Small intestine (tissue), 7 donors: ENCODE measurements at regions not wholly inside any gene's neighbourhood (a gene's known extent, or its start where the extent isn't known, plus 50 kb on each side); places are given as distances from the start of the nearest gene placed in this dataset.

Experiments
- DNase-seq, 2 donors: peaks; one replicate each; pipeline versions ENCODE4 v3.0.0 to v3.0.0-alpha.2; 2013
- FAIRE-seq: peaks from 2 replicates; lab custom pipeline; 2012; peaks lifted over from hg19 to GRCh38; lab: Jason Lieb, UNC
- H3K27ac ChIP-seq, 3 donors: one replicate each; pipeline ENCODE4 v1.5.1; 2013; ENCODE audit warnings: low read length in 2 of 3, mild to moderate bottlenecking in 2 of 3, control low read depth in 1 of 3, inconsistent platforms in 1 of 3, low read depth in 1 of 3, moderate library complexity in 1 of 3
- H3K27me3 ChIP-seq, 3 donors: one replicate each; pipeline ENCODE4 v1.6.1; 2013; ENCODE audit warnings: low read length in 3 of 3, inconsistent platforms in 1 of 3; ENCODE audit not compliant: control insufficient read depth in 3 of 3, insufficient read depth in 3 of 3
- H3K36me3 ChIP-seq, 3 donors: one replicate each; pipeline ENCODE4 v1.6.1; 2013; ENCODE audit warnings: low read length in 3 of 3, inconsistent platforms in 1 of 3, low read depth in 1 of 3, mild to moderate bottlenecking in 1 of 3, moderate library complexity in 1 of 3; ENCODE audit not compliant: control insufficient read depth in 3 of 3, insufficient read depth in 2 of 3
- H3K4me1 ChIP-seq, 3 donors: one replicate each; pipeline ENCODE4 v1.6.1; 2013; ENCODE audit warnings: low read length in 2 of 3, inconsistent platforms in 1 of 3, low read depth in 1 of 3, mild to moderate bottlenecking in 1 of 3, moderate library complexity in 1 of 3; ENCODE audit not compliant: control insufficient read depth in 3 of 3, insufficient read depth in 2 of 3
- H3K4me3 ChIP-seq, 3 donors: one replicate each; pipeline ENCODE4 v1.5.1; 2013; ENCODE audit warnings: low read length in 3 of 3, control low read depth in 1 of 3, inconsistent platforms in 1 of 3, low read depth in 1 of 3, mild to moderate bottlenecking in 1 of 3, moderate library complexity in 1 of 3
- H3K9me3 ChIP-seq, 2 donors: one replicate each; pipeline ENCODE4 v1.6.1; 2013; ENCODE audit warnings: low read depth in 1 of 2, low read length in 1 of 2; ENCODE audit not compliant: control insufficient read depth in 2 of 2, insufficient read depth in 1 of 2
- WGBS, 3 donors: extraction: QIAGEN DNeasy Blood & Tissue Kit; methylation state at CpG; one replicate each; pipeline ENCODE4 v1.1.7; 2013; 5-methylcytosine and 5-hydroxymethylcytosine counted together
- donor health status: healthy with polysubstance abuse.
- donor health status: control.
- donor health status: control.
- donor health status: Bipolar disorder and iron deficiency.
- donor health status: healthy.

DNA sequence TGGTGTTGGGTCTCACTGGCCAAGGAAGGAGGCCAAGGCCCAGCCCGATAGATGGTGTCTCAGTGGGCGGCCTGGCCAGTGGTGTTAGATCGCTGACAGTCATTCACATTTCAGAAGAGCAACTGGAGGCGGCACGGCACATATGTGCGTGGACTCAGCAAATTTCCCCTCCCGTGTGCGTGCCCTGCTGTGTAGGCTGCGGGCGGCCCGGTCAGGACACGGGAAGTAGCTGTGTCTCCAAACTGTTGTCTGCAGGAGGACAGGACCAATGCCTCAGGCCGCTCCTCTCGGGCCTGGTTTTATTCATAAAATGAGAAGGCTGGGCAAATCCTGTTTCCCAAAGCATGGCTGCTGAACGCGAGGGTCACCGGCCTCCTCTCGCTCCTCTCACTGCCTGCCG, 711.7 kb downstream of the BRD1 start:
- Histone ChIP-seq H3K27ac (no peak overlapping the region), H3K4me3 (no peak overlapping the region), H3K4me1 (no peaks in the 10 kb centered on the region), H3K27me3 (peaks cover 0 to 2% (median 0%) of the 10 kb centered on the region in 3 donors), H3K9me3 (no peaks in the 10 kb centered on the region), H3K36me3 (no peaks in the 10 kb centered on the region)
- FAIRE-seq: no peak
- 92 to 93% (median 92%) methylated on average over 19 of the region's 19 CpGs for WGBS, 3 donors
- no peak for DNase-seq

DNA sequence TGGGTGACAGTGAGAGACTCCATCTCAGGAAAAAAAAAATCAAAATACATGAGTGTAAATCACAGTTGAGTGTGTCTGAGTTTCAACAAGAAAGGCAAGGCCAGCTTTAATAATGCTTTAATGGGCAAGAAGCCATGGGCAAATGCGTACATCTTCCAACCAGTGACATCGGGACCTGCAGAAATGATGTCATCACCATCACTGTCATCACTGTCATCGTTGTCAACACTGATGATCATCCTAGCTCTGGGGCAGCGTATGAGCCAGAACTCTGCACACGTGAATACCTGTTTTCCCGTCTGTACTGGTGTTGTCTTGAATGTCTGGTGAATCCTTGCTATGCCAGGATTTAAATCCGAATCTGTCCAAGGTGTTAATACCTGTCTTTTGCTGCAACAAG, 712.5 kb downstream of the BRD1 start:
- DNase-seq (no peak), FAIRE-seq (no peak)

GRCh38 chr22:49113758-49114157, 713.9 kb downstream of the BRD1 start:
- no peaks in the 10 kb centered on the region for H3K9me3 ChIP-seq
- H3K4me3 ChIP-seq: no peak overlapping the region
- peaks cover 0 to 2% (median 0%) of the 10 kb centered on the region in 3 donors for H3K27me3 ChIP-seq
- H3K4me1 ChIP-seq: no peaks in the 10 kb centered on the region
- H3K36me3 ChIP-seq: no peaks in the 10 kb centered on the region
- no peak for FAIRE-seq
- H3K27ac ChIP-seq: no peak overlapping the region
- DNase-seq: no peak
- 74 to 84% (median 83%) methylated on average over 12 of the region's 12 CpGs for WGBS, 3 donors

More for the DNA sequence above, 712.5 kb downstream of the BRD1 start:
- H3K27me3 ChIP-seq: peaks cover 0 to 2% (median 0%) of the 10 kb centered on the region in 3 donors
- H3K9me3 ChIP-seq: no peaks in the 10 kb centered on the region
- 80 to 88% (median 85%) methylated on average over 6 to 7 of the region's 7 CpGs for WGBS, 3 donors
- H3K36me3 ChIP-seq: no peaks in the 10 kb centered on the region
- H3K27ac ChIP-seq: no peak overlapping the region
- H3K4me3 ChIP-seq: no peak overlapping the region
- H3K4me1 ChIP-seq: no peaks in the 10 kb centered on the region

GRCh38 chr22:49112661-49113626, 714.7 kb downstream of the BRD1 start:
- Histone ChIP-seq H3K4me3 (no peak overlapping the region), H3K36me3 (no peaks in the 10 kb centered on the region), H3K9me3 (no peaks in the 10 kb centered on the region), H3K27ac (no peak overlapping the region), H3K4me1 (no peaks in the 10 kb centered on the region), H3K27me3 (peaks cover 0 to 2% (median 0%) of the 10 kb centered on the region in 3 donors)
- FAIRE-seq: no peak
- DNase-seq: no peak
- WGBS, 3 donors: 65 to 72% (median 66%) methylated on average over 14 to 16 of the region's 16 CpGs

- whole genome bisulfite sequencing, 3 donors: 85 to 90% (median 87%) methylated on average over 15 of the region's 15 CpGs
- Histone ChIP-seq H3K4me1 (no peaks in the 10 kb centered on the region), H3K27ac (no peak overlapping the region), H3K4me3 (no peak overlapping the region), H3K9me3 (no peaks in the 10 kb centered on the region), H3K27me3 (peaks cover 0 to 2% (median 0%) of the 10 kb centered on the region in 3 donors), H3K36me3 (no peaks in the 10 kb centered on the region)
- no peak for FAIRE-seq
- no peak for DNase-seq
Measured at GRCh38 chr22:49112176-49112575, 715.5 kb downstream of the BRD1 start.

DNA sequence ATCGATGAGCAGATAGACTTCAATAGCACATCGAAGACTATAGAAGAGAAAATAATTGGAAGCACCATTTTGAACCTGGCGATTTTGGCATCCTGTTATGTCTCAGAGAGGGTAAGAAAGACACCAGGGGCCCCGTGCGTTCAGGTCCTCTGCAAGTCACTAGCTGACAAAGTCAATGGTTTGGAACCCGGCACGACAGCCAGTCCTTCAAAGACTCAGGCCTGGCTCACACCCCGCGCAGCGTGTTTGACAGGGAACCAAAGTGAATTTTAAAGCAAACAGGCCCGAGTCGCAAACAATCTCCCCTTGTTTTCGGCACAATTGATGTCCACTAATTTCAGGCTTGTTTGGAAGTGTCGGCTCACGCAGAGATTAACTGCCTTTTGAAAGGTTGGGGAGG, 716.6 kb downstream of the BRD1 start:
- Histone ChIP-seq H3K9me3 (no peaks in the 10 kb centered on the region), H3K27ac (no peak overlapping the region), H3K27me3 (peaks cover 0 to 4% (median 0%) of the 10 kb centered on the region in 3 donors), H3K36me3 (no peaks in the 10 kb centered on the region), H3K4me3 (no peak overlapping the region), H3K4me1 (no peaks in the 10 kb centered on the region)
- no peak for DNase-seq
- no peak for FAIRE-seq
- 73 to 78% (median 74%) methylated on average over 15 of the region's 15 CpGs for WGBS, 3 donors

GRCh38 chr22:49108636-49109315, 718.9 kb downstream of the BRD1 start:
- H3K36me3 ChIP-seq: no peaks in the 10 kb centered on the region
- no peak for FAIRE-seq
- WGBS, 3 donors: 68 to 72% (median 70%) methylated on average over 21 of the region's 21 CpGs
- H3K27ac ChIP-seq: no peak overlapping the region
- H3K4me1 ChIP-seq: no peaks in the 10 kb centered on the region
- no peak for DNase-seq
- no peak overlapping the region for H3K4me3 ChIP-seq
- peaks cover 0 to 4% (median 0%) of the 10 kb centered on the region in 3 donors for H3K27me3 ChIP-seq
- H3K9me3 ChIP-seq: no peaks in the 10 kb centered on the region

DNA sequence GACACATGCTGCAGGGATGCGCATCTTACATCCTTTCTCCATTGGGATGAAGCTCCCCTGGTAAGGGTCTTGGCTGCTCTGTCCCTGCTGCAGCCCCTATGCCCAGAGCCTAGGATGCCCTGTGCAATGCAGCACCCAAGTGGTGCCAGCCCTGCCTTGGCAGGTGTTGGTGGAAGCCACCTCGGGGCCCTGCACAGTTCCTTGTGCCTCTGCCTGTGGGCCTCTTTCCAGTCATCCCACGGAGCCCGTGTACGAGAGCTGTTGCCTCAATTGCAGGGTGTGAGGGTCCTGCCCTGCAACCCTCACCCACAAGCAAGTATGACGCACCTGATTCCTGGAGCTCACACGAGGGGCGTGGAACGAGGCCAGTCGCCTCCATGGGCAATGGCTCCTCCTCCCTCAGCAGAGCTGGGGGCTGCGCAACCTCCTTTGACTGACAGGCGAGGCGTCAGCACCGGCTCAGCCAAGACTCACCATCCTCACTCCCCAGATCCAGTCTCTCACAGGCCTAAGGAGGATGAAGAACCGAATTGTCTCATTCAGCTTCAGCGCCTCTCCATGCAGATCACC, 719.6 kb downstream of the BRD1 start:
- Histone ChIP-seq H3K4me1 (no peaks in the 10 kb centered on the region), H3K27me3 (peaks cover 0 to 4% (median 0%) of the 10 kb centered on the region in 3 donors), H3K4me3 (no peak overlapping the region), H3K9me3 (no peaks in the 10 kb centered on the region), H3K36me3 (no peaks in the 10 kb centered on the region), H3K27ac (no peak overlapping the region)
- FAIRE-seq (no peak), DNase-seq (no peak)
- WGBS, 3 donors: 80 to 82% (median 81%) methylated on average over 16 of the region's 16 CpGs
